HUES64 (cell line): ENCODE measurements at regions not wholly inside any gene's neighbourhood (a gene's known extent, or its start where the extent isn't known, plus 50 kb on each side); places are given as distances from the start of the nearest gene placed in this dataset.

Source experiments
- H3K27ac ChIP-seq: 2 replicates; pipeline ENCODE4 v1.7.0; 2013; ENCODE audit warnings: low read depth, low read length, inconsistent platforms
- H3K27me3 ChIP-seq: 2 replicates; pipeline ENCODE4 v1.6.1; 2013; ENCODE audit warnings: mild to moderate bottlenecking, low read length; ENCODE audit not compliant: insufficient read depth
- H3K36me3 ChIP-seq: 2 replicates; pipeline ENCODE4 v1.6.1; 2013; ENCODE audit warnings: mild to moderate bottlenecking, low read length; ENCODE audit not compliant: insufficient read depth
- H3K4me1 ChIP-seq: 2 replicates; pipeline ENCODE4 v1.6.1; 2013; ENCODE audit warnings: mild to moderate bottlenecking, low read length, moderate library complexity; ENCODE audit not compliant: insufficient read depth
- H3K4me3 ChIP-seq: 2 replicates; pipeline ENCODE4 v1.5.1; 2013; ENCODE audit warnings: mild to moderate bottlenecking, low read length, moderate library complexity
- H3K9ac ChIP-seq: 2 replicates; pipeline ENCODE4 v1.6.1; 2013; ENCODE audit warnings: mild to moderate bottlenecking, low read depth, low read length
- H3K9me3 ChIP-seq: 2 replicates; pipeline ENCODE4 v1.6.1; 2013; ENCODE audit warnings: low read depth, low read length; ENCODE audit not compliant: insufficient read depth
- WGBS: fragments of 150-250, 120-280 bp; methylation state at CpG from one replicate; pipeline ENCODE4 v1.1.7; 2013; ENCODE audit warnings: missing lambda C conversion rate; 5-methylcytosine and 5-hydroxymethylcytosine counted together

GRCh38 chr22:48321986-48322545, 1505.6 kb downstream of the BRD1 start:
- H3K9ac ChIP-seq: no peak overlapping the region
- no peaks in the 10 kb centered on the region for H3K36me3 ChIP-seq
- H3K27me3 ChIP-seq: no peaks in the 10 kb centered on the region
- 87% methylated on average over 9 of the region's 9 CpGs for WGBS
- H3K4me1 ChIP-seq: no peaks in the 10 kb centered on the region
- no peak overlapping the region for H3K4me3 ChIP-seq
- peaks cover 7% of the 10 kb centered on the region; the same call in 1 of the 2 replicates for H3K9me3 ChIP-seq
- no peak overlapping the region for H3K27ac ChIP-seq

- Histone ChIP-seq H3K4me3 (no peak overlapping the region), H3K27me3 (no peaks in the 10 kb centered on the region), H3K9me3 (peaks cover 7% of the 10 kb centered on the region; the same call in 1 of the 2 replicates), H3K4me1 (no peaks in the 10 kb centered on the region), H3K9ac (no peak overlapping the region), H3K36me3 (no peaks in the 10 kb centered on the region), H3K27ac (no peak overlapping the region)
- 68% methylated on average over 18 of the region's 18 CpGs for WGBS
These were observed 1506.8 kb downstream of the BRD1 start for GRCh38 chr22:48320683-48321451.

GRCh38 chr22:48320048-48320682, 1507.5 kb downstream of the BRD1 start:
- Histone ChIP-seq H3K27ac (no peak overlapping the region), H3K9ac (no peak overlapping the region), H3K4me1 (no peaks in the 10 kb centered on the region), H3K36me3 (no peaks in the 10 kb centered on the region), H3K4me3 (no peak overlapping the region), H3K9me3 (peaks cover 7% of the 10 kb centered on the region; the same call in 1 of the 2 replicates), H3K27me3 (no peaks in the 10 kb centered on the region)
- 95% methylated on average over 12 of the region's 13 CpGs for WGBS

GRCh38 chr22:48319321-48320047, 1508.2 kb downstream of the BRD1 start:
- H3K9me3 ChIP-seq: peaks cover 1% of the 10 kb centered on the region; the same call in 1 of the 2 replicates
- WGBS: 95% methylated on average over 14 of the region's 14 CpGs

GRCh38 chr22:48318575-48319320, 1508.9 kb downstream of the BRD1 start:
- Histone ChIP-seq H3K36me3 (no peaks in the 10 kb centered on the region), H3K27ac (no peak overlapping the region), H3K9me3 (no peaks in the 10 kb centered on the region), H3K4me1 (0 out of 2 replicates have a peak, but pooled peaks cover 3% of the 10 kb centered on the region), H3K4me3 (no peak overlapping the region), H3K9ac (no peak overlapping the region), H3K27me3 (no peaks in the 10 kb centered on the region)
- WGBS: 92% methylated on average over 13 of the region's 13 CpGs

More at GRCh38 chr22:48319321-48320047, 1508.2 kb downstream of the BRD1 start:
- Histone ChIP-seq H3K4me3 (no peak overlapping the region), H3K4me1 (no peaks in the 10 kb centered on the region), H3K27me3 (no peaks in the 10 kb centered on the region), H3K27ac (no peak overlapping the region), H3K9ac (no peak overlapping the region), H3K36me3 (no peaks in the 10 kb centered on the region)

- Histone ChIP-seq H3K27me3 (no peaks in the 10 kb centered on the region), H3K9me3 (no peaks in the 10 kb centered on the region), H3K9ac (no peak overlapping the region), H3K4me3 (no peak overlapping the region), H3K36me3 (no peaks in the 10 kb centered on the region), H3K27ac (no peak overlapping the region), H3K4me1 (peaks cover 4% of the 10 kb centered on the region; the same call in 1 of the 2 replicates)
- WGBS: 96% methylated on average over 6 of the region's 6 CpGs
These were observed 1509.5 kb downstream of the BRD1 start for GRCh38 chr22:48318173-48318572.

- Histone ChIP-seq H3K4me3 (no peak overlapping the region), H3K4me1 (peaks cover 4% of the 10 kb centered on the region; the same call in 1 of the 2 replicates), H3K27me3 (no peaks in the 10 kb centered on the region), H3K36me3 (no peaks in the 10 kb centered on the region), H3K27ac (no peak overlapping the region), H3K9ac (no peak overlapping the region), H3K9me3 (0 out of 2 replicates have a peak, but pooled peaks cover 10% of the 10 kb centered on the region)
- 87% methylated on average over 19 of the region's 19 CpGs for WGBS
These were observed 1511.1 kb downstream of the BRD1 start for GRCh38 chr22:48316257-48317250.

GRCh38 chr22:48315439-48316256, 1512.0 kb downstream of the BRD1 start:
- H3K27me3 ChIP-seq: no peaks in the 10 kb centered on the region
- H3K9ac ChIP-seq: no peak overlapping the region
- H3K4me3 ChIP-seq: no peak overlapping the region
- H3K27ac ChIP-seq: no peak overlapping the region
- no peaks in the 10 kb centered on the region for H3K36me3 ChIP-seq
- H3K4me1 ChIP-seq: peaks cover 5% of the 10 kb centered on the region
- 0 out of 2 replicates have a peak, but pooled peaks cover 10% of the 10 kb centered on the region for H3K9me3 ChIP-seq
- WGBS: 88% methylated on average over 23 of the region's 23 CpGs

GRCh38 chr22:48314073-48314472, 1513.6 kb downstream of the BRD1 start:
- Histone ChIP-seq H3K27ac (no peak overlapping the region), H3K4me3 (no peak overlapping the region), H3K27me3 (no peaks in the 10 kb centered on the region), H3K9me3 (0 out of 2 replicates have a peak, but pooled peaks cover 10% of the 10 kb centered on the region), H3K9ac (no peak overlapping the region), H3K36me3 (no peaks in the 10 kb centered on the region), H3K4me1 (peaks cover 9% of the 10 kb centered on the region)
- WGBS: 94% methylated on average over 4 of the region's 6 CpGs
